Stimulated activated CD4-positive, alpha-beta T cell treated with anti-CD3 and anti-CD28 coated beads, Interleukin-12 subunit alpha, Interleukin-12 subunit beta, amount 100 ng/mL, for 24 hours (primary cell): ENCODE measurements at regions not wholly inside any gene's neighbourhood (a gene's known extent, or its start where the extent isn't known, plus 50 kb on each side); places are given as distances from the start of the nearest gene placed in this dataset.
"Not testable (repeated sequence)": the region's sequence is repeated elsewhere in the genome, so short reads cannot be mapped to it uniquely, and the experiment has no call there.

Source experiments
- DNase-seq, 2 experiments: peaks; one replicate each; pipeline ENCODE4 v3.0.0-alpha.2; 2020; ENCODE audit warnings: low read depth in 2 of 2

DNA sequence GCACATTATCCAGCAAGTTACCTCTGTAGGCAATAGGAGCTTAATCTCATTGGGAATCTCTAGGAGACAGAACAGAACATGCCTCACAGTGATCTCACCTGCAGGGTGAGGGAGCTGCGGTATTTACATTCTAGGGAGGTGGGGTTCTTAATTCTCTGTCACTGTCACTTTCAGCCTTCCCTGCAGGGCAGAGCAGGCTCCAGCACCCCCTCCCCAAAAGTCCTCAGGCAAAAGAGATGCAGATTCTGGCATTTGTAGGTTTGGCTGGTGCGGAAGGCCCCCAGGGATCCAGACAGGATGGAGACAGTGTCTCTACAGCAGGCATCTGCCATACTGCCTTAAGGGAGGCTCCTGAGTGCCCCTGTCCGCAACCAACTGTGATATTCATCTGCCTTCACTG lies 166.4 kb upstream of the ATP6AP2 start:
- no peak for DNase-seq

DNA sequence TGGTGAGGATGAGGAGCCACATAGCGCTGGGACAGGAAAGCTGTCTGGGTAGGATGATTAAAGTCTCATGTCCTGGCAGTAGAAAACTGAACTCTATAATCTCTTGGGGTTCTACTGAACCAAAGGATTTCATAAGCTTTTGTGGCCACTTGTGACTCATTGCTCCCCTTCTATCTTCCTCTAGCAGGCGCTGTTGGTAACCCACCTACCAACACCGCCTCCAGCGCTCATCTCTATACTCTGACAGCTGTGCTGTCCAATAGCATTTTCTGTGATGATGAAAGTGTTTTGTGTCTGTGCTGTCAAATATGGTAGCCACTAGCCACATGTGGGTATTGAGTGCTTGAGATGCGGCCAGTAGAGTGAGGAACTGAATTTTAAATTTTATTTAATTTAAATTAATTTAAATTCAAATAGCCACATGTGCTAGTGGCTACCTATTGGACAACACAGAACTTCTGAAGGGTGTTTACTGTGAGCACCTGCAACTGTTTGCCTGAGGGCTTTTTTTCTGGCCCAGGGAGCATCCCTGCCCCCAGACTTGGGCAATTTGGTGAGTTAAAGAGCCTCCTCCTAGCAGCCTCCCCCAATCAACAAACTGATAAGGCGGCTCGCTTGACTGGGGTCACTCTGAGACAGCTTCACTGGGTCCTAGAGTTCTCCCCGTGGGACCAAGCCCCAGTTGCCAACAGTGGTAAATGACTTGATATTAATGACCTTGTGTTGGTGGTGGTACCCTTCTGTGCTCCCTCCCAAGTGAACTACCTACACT lies 169.2 kb upstream of the ATP6AP2 start:
- DNase-seq: no peak

DNA sequence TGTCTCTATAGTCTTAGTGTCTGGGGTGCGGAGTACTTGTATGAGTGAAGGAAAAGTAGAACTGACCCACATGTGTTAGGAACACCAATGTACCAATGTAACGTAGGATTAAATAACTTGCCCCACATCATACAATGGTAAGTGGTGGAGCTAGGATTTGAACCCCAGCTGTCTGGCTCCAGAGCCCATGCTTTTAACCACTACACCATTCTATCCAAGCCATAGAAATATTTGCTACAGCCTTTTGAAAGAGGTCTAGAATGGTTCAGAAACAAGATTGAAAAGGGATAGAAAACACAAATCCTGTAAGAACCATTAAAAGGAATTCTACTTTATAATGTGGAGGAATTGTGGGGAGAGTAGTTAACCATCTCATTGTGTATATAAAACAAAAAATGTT lies 169.9 kb upstream of the ATP6AP2 start:
- DNase-seq: no peak

DNA sequence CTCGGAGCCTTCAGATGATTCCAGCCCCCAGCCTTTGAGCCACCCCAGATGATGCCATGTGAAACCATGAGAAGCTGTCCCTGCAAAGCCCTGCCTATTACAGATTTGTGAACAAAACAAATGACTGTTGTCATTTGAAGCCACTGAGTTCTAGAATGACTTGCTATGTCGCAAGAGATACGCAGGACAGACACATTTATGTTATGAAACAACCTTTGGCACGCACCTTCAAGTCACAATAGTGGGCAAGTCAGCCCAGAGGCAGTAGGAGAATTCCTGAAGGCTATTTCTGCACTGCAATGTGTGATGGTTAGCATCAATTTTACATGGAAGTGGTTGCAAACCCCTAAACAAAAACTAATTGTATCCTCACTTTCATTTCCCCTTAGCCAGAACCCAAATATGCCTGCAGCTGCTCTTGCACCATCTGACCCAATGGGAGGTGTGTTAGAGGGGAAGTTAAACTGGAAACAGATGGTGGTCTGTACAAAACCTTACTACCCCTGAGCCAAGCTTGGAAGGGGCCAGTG lies 174.4 kb upstream of the ATP6AP2 start:
- no peak for DNase-seq

DNA sequence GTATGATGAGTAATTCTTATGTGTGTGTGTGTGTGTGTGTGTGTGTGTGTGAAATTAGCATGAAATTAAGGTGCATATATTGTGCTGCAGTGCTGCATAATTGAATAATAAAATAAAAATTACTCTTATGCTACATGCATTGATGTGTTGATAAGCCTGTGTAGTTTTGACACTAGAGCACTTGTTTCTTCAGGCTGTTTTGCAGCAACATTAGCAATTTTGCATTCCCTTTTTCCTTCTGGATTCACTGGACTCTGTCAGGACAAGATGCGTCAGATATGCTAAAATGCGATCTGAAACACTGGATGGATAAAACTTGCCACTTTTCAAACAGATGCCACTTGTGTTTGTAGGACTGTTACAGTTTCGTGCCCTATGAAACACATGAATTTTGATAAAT lies 175.4 kb upstream of the ATP6AP2 start:
- DNase-seq: no peak

DNA sequence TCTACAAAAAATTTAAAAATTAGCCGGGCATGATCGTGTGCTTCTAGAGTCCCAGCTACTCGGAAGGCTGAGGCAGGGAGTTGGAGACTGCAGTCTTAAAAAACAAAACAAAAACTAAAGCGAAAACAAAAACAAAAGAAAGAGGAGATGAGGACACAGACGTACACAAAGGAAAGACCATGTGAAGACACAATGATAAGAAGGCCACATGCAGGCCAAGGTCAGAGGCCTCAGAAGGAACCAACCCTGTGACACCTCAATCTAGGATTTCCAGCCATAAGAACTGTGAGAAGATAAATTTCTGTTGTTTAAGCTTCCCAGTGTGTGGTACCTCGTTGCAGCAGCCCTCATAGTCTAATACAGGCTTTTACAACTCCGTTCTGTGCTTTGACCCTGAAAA lies 177.0 kb upstream of the ATP6AP2 start:
- DNase-seq: no peak

DNA sequence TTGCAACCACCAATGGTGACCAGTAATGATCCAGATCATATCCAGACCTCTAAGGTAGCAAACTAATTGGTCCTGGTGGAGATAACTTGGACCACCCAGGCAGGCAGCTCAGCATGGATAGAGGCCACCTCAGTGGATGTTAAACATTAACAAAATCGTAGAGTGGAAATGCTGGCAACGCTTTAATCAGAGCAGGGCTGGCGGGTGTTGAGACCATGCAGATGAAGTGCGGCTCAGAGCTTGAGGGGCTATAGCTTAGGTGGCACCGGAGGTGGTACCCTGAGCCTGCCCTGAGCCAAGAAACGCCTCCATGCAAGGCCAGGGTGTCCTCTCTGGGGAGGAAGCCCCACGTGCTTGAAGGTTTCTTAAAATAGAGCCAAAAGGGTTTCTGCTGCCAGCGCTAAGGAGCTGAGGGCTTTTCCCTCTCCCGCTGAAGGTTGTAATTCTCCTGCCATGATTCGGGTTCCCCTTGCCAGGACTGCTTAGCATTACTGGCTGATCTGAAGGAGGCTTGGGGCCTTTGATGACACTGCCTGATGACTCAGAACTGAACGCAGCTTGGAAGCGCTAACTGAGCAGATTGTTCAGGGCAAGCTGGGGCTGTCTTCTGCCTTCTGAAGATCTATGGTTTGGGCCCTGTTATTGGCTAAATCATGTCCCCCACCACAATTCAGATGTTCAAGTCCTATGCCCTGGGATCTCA lies 177.8 kb upstream of the ATP6AP2 start:
- DNase-seq: no peak

DNA sequence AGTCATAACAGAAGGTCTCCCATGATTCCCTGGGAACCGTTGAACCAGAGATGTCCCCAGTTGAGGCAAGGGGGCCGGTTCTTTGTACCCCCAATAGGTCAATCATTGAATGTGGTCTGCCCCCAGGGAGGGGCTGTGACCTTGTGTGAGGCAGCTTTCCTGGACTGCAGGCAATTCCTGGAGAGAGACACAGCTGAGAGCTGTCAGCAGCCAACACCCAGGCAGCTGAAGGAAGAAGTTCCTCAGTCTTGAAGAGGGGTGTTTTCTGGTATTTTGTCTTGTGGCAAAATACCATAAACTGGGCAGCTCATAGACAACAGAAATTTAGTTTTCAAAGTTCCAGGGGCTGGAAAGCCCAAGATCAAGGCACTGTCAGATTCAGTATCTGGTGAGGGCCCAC lies 185.7 kb upstream of the ATP6AP2 start:
- DNase-seq: no peak

DNA sequence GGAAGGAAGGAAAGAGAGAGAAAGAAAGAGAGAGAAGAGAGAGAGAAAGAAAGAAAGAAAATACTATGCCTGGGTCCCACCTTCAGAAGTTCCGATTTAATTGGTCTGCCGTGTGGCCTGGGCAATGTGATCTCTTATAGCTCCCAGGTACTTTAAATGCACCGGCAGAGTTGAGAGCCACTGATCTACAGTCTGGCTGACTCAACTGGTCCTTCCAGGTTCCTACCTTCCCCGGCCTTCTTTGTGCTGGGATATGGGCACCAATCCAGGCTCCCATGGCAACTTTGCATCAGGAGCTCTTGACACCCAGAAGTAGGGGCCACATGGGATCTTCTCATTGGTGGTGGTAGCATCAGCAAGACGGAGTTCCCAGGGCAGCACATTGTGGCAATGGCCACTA lies 186.5 kb upstream of the ATP6AP2 start:
- DNase-seq: no peak

DNA sequence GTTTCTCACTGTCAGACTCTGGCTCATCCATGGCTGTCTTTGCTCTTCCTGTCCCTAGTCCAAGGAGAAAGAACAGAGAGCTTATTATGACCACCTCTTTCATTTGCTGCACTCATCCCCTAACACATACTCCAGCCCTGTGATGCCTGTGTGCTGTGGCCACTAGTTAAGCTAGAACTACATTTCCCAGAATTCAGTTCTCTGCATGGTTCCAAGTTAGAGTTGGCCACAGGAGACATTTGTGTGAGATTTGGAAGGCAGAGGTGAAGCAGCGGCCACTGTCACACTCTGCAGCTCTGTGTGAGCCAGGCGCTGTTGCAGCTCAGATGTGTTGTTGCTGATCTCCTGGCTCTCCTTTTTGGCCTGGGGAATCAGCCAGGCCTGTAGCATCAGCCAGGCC lies 188.2 kb upstream of the ATP6AP2 start:
- DNase-seq: no peak

DNA sequence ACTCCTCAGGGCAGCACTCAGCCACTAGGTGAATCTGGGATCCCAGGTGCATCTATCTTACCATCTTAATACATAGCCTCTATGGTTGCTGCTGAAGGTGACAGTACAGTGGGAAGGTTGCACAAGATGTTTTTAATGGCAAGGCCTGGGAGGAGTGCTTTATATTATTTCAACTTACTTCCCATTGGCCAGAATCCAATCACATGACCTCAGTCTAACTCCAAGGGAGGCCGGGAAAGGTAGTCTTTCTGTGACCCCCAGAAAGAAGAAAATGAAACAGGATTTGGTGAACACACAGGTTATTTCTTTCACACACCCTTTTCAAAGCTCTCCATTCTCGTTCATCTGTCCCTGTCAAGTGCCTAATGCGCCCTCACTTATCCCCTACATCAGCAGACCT lies 189.1 kb upstream of the ATP6AP2 start:
- DNase-seq: no peak

DNA sequence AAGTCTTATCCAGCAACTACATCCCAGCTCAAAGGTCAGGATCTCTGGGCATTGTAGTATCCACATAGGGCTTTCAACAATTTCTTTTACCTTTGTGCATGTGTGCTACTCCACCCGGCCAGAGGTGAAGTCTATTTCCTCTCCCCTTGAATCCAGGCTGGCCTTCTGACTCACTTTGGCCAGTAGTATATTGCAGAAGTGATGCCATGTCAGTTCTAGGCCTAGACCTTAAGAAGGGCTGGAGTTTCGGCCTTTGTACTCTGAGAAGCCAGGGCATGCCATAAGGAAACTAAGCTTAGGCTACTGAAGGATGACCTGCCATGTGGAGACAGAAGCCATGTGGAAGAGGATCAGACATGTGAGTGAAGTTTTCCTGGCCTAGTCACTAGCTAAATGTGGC lies 191.2 kb upstream of the ATP6AP2 start:
- no peak for DNase-seq

DNA sequence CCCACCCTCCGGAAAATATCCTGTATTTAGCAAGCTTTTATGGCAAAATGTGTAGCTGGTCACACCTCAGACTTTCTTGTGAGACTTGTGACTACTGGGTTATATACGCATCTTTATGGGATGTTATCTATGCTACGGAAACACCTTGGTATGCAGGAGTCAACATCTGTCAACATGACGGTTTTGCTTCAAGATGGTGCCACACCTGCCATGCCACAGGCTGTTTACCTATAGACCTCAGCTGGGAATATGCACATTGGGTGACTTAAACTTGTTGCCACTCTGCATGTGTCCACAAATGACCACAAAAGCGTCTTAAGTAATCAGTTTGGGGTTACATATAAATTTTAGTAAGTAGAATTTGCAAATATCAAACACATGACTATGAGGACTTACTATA lies 192.3 kb upstream of the ATP6AP2 start:
- DNase-seq: no peak

DNA sequence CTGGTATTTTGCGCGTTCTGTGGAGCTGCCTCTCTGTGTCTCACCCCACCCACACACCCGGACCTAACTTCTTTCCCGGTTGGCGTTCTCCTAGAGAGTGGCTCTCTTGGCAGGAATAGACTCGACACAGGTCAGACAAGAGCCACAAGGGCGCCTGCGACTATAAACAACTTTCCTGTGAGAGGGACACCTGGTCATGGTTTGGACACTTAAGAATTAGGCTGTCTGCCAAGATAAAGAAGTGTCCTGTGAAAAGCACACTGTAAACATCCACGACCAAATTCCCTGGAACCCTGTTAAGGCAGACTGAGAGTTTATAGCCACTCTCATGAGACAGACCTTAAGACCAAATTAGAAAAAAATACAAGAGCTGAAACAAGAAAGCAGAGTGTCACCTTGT lies 192.9 kb upstream of the ATP6AP2 start:
- not testable (repeated sequence) for DNase-seq

DNA sequence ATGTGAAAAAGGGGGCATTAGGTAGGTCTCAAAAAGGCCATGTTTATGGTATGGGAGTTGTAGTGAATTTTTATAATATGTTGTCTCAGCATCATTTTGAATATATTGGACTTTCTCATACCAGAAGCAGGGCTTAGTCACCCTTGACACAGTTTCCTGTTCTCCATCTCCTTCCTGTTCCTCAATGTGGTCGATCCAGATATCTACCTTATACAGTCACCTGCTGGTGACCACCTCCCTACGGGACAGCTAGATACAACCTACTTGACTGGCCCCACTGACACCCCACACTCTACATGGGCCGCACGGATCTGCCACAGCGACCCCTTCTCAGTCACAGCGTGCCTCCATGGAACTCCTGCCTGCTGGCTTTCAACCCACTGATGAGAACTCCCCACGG lies 193.5 kb upstream of the ATP6AP2 start:
- not testable (repeated sequence) for DNase-seq

DNA sequence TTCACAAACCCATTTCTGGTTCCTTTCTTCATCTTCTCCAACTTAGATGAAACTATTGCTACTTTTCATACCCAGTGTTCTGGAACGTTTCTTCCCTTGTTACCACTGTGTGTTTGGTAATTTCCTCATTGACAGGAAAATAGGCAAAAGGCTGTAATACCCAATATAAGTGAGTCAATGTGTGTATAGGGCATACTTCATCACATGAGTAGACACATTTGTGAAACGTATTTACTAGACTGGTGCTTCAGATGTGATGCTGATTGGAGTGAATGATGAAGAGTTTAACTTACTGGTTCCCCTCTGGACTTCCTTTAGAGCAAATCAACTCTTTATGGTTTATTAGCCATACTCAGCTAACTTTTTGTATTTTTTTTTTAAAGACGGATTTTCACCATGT lies 195.1 kb upstream of the ATP6AP2 start:
- DNase-seq: no peak

DNA sequence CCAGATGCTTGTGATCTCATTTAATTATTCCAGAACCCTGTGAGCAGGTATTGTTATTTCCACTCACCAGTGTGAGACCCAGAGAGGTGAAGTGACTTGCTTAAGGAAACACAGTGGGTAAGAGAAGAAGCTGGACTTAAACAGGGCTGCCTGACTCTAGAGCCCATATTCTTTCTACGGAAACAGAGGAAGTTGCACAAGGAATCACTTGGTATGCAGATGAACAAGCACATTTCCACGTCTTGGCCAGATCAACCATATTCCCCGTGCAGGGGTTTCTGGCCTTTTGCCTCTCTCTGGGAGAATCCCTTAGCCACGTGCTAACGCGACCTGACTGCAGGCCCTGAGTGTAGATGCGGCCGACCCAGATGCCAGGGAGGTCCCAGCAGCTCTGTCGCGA lies 195.5 kb upstream of the ATP6AP2 start:
- no peak for DNase-seq

DNA sequence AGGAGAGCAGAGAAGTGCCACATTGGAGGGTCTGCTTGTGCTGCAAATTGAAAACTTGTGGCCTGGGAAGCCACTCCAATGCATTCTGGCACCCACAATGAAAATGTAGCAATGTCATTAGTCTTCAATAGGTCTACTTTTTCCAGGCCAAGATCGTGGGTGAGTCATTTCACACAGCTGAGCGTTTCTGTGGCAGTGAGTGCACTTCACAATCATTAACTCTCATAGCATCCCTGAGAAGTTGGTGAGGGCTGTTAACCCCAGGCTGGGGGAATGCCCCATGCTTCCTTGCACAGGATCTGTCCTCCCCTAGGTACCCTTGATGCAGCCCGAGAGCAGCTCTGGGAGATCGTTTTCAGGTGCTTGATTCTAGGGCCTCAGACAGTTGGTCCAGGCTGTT lies 196.8 kb upstream of the ATP6AP2 start:
- no peak for DNase-seq

DNA sequence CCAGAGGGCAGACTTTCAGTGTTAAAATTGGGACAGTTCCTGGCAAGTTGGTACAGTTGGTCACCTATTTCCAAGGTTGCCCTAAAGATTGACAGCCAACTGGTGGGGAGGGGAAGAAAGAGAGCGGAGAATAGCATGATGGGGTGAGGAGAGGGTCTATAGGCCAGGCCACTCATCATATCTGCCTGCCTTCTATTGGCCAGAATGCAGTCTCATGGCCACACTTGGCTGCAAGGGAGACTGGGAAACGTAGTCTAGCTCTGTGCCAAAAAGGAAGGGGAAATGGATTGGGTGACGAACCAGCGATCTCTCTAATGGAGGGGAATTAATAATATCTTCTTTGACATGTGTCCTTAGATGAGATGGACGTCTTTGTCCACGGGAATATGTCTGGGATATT lies 197.4 kb upstream of the ATP6AP2 start:
- no peak for DNase-seq

DNA sequence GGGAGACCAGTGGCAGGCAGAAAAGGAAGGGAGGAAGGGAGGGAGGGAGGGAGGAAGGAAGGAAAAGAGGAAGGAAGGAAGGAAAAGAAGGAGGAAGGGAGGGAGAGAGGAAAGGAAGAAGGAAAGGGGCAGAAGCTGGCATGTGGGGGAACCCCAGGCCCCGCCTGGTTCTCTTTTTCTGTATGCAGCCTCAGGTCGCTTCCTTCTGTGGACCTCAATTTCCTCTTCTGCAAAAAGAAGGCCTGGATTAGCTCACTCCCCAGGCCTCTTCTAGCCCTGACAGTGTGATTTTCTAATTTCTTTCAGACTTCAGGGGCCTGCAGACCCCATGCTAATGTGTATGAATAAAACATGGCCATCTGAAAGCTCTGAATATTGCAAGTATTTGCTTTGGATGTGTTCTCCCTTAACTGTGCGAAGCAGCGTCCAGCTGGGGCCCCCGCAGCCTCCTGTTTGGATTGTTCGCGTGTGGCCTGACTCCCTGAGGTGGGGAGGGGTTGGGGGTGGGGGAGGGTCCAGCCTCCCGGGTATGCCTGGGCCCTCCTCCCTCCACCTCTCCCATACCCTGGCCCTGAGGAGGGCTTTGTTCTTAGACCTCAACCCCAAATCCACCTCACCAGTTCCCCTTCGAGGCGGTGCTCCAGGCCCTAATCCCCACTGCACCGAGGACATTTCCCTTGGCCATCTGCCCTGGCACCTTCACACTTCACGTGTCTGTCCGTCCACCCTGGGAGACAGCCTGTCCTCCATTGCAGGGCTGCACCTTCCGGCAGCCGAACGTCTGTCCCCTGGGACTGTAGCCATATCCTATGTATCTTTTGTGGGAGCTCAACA lies 199.9 kb upstream of the ATP6AP2 start:
- no peak for DNase-seq

DNA sequence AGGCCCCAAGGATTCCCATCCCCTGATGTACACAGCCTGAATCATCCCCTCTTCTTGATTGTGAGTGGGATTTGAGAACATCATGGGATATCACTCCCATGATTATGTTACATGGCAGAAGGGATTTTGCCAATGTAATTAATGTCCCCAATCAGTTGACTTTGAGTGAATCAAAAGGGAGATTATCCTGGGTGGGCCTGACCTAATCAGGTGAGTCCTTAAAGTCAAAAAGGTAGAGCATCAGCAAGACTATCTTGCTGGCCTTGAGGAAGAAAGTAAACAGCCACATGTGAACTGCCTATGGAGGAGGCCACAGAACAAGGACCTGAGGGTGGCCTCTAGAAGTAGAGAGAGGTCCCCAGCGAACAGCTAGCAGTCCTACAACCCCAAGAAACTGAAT lies 203.1 kb upstream of the ATP6AP2 start:
- no peak for DNase-seq

DNA sequence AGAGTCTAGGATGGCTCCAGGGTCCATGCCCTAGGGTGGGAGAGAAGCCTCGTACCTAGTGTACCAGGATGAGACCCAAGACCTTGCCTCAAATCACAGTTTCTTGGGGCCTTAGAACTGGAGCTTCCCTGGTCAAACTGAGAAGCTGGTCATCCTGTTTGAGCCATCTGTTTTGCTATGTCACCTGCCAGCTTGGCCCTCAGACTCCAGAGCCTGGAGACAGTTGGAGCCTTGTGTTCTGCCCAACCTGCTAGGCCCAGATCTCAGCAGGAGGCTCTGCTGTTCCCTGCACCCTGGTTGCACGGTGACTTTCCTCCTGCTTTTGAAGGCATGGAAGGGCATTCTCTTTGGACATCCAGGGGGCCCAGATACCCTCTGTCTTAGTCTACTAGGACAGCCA lies 206.3 kb upstream of the ATP6AP2 start:
- DNase-seq: no peak

DNA sequence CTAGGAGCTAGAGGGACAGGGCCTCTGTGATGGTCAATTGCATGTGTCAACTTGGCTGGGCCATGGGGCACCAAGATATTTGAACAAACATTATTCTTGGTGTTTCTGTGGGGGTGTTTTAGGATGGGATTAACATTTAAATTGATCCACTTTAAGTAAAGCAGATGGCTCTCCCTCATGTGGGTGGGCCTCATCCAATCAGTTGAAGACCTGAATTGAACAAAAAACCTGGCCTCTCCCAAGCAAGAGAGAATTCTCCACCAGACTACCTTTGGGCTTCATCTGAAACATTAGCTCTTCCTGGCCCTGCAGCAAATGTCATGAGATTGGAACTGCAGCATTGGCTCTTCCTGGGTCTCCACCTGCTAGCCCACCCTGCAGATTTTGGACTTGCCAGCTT lies 207.1 kb upstream of the ATP6AP2 start:
- DNase-seq: no peak
